NCI-H1417 treated with DMSO at 0.1 percent for 48 hours (cell line): ENCODE measurements at regions not wholly inside any gene's neighbourhood (a gene's known extent, or its start where the extent isn't known, plus 50 kb on each side); places are given as distances from the start of the nearest gene placed in this dataset.
"Not testable (repeated sequence)": the region's sequence is repeated elsewhere in the genome, so short reads cannot be mapped to it uniquely, and the experiment has no call there.

Experiments
- DNase-seq: peaks from one replicate; lab custom pipeline; 2025; lab: John Stamatoyannopoulos, UW

DNA sequence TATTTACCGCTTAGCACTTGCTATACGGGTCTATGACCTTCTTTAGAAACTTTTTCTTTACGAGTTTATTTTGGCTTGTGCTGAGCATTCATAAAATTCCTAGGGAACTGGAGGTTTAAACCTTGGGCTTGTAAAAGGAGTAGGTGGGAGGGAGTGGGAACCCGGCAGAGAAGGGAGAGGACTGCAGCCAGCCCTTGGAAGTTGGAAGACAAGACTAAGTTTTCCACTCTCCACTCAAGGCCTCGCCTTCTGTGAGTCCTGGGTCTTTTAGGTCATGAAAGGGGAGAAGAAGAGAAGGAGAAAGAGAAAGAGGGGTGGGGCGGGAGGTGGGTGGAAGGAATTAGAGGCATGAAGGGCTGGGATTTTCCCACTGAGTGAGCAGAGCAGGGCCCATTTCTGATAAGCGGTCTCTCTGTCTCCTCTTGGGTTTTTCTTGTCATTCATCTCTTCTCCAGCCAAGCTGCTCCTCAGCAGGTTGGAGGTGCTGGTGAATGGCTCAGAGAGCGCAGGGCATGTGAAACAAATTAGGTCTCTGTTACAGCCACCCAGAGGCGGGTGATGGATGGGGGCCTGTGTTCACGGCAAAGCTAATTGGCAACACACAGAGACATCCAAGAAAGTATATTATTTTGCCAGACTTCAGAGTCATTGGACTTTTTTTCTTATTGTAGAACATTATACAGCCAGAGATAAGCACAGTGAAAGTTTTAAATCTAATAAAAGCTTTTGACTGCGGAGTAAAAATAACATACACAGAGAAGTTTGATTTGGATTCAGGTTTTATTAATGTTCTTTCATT is 247.3 kb downstream of the FOXD2 start:
- DNase-seq, result no peak

DNA sequence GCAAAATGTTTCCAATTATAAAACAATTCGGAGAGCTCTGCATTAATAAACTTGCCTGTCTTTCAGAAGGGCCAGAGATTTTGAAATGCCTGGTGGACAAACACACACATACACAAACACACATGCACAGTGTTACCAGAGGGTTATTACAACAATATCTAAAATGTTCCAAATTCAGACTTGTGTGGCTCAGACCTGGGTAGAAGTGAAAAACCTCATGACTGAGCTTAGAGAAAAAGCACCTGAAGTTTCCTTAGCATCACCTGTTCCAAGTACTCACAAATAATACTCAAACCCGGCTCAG is 247.9 kb downstream of the FOXD2 start:
- DNase-seq, result no peak

DNA sequence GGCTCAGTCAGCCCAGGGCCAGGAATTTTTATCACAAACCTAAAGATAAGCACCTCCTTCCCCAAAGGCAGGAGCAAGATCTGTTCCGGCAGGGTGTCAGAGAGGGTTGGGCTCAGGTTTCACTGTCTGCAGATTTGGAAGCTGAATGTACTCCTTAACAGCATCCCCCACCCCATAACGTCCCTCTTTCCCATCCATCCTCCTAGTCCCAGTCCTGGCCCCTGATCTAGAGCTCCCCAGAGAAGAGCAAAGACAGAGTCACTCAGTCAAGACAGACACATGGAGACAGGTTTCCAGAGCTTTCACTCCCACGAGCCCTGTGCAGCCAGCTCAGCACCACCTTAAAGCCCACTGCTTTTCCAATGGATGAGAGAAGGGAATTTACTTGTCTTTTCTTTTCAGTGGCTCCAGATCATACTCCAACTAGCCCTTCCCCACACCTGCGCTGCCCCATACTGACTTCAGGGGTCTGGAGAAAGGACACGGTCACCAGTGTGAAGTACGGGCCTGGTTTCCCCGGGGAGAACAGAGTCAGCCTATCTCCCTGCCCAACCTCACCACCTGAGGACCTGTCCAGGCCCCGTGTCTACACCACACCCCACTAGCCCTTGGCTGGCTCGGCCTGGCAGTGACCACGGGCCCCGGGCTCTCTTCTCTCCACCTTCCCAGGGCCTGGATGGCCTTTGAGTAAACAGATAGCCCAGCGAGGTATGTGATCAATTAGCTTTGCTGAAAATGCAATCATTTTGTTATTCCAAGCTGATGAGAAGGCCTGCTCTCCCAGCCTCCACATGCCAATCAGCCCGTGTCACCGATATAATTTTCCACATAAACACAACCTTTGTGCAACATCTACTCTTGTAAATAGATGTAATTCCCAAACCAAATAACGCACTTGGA is 249.1 kb downstream of the FOXD2 start:
- no peak for DNase-seq

DNA sequence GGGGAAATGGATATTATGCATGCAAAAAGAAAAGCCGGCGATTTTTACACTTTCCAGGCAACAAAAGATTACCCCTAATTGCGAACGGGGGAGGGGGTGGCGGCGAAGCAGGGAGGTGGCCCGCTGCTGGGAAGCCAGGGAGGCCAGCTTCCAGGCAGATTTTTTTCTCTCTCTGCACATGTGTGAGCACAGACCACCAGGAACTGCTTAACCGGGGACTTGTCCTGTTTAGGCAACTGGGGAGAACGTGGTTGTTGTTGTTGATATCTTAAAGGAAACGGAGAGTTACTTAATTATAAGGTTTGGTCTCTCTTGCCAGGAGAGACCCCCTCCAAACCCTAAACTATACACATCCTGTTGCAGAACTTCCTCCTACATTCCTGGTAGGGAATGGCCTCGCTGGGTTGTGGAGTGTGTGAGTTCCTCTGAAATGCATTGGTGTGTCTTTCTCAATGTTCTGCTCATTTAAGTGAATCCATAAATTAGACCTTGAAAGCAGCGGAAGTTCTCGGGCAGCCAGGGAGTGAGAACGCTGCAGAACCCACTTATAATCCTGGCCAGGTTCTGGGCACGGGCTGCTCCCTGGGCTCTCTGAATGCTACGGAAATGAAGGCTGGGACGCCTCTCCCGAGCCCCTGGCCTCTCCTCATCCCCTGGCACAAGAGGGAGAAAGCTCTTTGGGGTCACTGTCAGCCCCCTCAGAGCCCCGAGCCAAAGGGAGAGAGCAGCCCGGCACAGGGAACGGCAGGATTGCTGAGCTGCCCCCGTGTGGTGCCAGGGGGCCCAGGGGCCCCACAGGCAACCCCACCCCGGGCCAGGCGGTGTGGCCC is 250.0 kb downstream of the FOXD2 start:
- DNase-seq, result no peak

DNA sequence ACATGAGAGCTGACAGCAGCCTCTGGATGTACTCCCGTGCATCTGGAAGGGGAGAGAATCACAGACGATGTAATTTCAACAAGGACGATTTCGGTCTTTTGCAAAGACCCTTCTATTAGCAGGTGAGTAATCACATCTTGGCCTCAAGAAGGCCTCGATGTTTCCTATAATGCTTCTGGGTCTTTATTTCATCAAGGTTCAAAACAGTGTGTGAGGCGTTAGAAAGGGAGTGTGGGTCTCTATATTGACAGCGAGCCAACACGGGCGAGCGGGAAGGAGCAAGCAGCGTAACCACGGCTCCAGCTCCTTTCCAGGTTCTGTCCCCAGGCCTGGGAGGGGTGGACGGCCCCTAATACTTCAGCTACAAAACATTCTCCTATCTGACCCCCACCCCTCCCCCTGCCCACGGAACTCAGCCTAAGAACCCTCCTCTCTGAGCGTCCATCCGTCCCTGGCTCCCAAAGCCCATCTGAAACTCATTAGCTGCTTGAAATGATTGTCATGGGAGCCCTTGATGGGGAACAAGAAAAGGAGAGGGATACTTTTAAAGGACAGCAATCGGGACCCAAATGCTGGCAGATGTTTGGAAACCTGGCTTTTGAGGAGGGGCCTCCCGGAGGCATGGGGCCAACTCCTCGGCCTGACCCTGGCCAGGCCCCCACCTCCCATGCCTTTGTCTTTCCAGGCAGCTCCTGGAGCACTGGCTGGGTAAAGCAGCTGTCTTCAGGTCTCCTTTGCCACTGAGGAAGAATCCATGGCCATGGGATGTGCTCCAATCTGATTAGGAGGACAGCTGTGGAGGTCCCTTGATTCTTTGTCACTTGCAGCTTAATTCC is 250.8 kb downstream of the FOXD2 start:
- no peak for DNase-seq

DNA sequence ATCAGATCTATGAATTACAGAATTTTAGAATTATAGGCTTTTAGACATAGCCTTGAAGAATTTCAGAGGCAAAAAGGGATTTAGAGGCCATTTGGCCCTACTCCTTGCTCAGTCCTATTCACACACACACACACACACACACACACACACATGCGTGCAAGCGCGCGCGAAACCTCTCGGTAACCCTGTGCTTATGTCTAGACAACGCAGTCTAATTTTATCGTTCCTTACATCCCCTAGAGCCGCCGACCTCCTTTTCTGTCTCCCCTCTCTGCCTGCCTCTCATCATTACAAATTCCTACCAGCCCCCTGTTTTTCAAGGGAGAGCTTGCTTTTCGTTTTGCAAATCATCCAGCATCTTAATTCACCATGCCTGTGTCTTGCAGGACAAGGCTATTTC is 252.1 kb downstream of the FOXD2 start:
- DNase-seq, result no peak

- DNase-seq, result no peak
Measured at GRCh38 chr1:47690341-47691250, 252.8 kb downstream of the FOXD2 start.

- DNase-seq, result not testable (repeated sequence)
Measured at GRCh38 chr1:47691293-47691692, 253.4 kb downstream of the FOXD2 start.

GRCh38 chr1:47692196-47692595 is 254.4 kb downstream of the FOXD2 start:
- no peak for DNase-seq

DNA sequence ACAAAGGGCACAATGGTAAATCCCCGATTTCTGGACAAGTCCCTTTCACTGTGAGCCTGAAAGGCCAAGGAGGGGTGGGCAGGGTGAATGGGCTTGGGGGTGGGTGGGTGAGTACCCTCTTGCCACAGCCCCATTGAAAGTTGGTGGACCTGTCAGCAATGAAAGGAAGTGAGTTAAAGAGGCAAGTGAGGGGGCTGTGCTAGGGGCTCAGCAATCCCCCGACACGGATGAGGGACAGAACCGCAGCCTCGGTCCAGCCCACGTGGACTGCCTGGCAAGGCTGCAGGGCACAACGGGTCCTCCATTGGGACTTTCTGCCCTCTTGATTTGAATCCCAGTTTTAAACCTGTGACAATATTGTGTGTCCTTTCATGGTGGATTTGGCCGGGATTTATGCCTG is 255.3 kb downstream of the FOXD2 start:
- DNase-seq, result no peak

GRCh38 chr1:47694011-47694890 is 256.4 kb downstream of the FOXD2 start:
- DNase-seq, result no peak

DNA sequence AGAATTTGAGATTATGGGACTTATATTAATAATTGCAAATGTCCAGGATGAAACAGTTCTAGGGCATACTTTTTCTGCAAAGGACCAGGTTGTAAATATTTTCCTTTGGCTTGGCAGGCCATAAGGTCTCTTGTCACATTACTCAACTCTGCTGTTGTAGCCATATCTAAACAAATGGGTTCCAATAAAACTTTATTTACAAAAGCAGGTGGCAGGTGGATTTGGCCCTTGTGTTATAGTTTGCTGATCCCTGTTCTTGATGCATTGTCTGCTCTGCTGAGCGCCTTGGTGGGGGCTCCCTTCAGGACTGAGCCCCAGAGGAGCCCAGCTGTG is 258.5 kb downstream of the FOXD2 start:
- DNase-seq, result no peak

DNA sequence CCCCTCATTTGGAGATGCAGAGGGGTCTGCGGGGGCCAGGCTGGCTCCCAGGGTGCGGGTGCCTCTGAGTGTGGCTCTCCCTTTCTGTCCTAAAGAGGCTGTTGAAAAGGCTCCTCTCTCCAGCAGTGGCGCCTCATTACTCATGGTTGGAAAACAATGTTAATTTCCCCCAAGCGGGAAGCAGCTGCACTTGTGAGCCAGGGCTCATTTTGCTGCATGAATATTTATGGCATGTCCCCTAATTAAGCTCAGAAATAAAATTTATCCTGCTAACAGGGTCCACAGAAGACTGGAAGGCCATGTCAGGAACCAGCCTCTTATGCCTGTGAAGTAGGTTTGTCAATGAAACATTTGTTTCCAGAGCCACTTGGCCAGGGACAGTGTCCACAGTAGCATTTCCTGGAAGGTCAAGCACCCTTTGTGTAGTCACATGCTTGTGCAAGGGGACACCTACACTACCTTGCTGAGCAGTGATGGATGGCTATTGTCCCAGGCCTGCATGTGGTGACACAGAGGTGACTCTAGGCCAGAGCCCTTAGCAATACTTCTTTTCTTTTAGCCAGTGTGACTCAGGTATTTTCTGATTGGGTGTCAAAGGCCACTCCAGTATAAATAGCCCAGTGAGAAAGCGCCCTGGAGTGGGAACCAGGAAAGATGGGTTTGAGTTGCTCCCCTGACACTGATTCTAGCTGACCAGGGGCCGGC is 259.0 kb downstream of the FOXD2 start:
- DNase-seq, result no peak

GRCh38 chr1:47697616-47698335 is 259.9 kb downstream of the FOXD2 start:
- DNase-seq, result no peak

DNA sequence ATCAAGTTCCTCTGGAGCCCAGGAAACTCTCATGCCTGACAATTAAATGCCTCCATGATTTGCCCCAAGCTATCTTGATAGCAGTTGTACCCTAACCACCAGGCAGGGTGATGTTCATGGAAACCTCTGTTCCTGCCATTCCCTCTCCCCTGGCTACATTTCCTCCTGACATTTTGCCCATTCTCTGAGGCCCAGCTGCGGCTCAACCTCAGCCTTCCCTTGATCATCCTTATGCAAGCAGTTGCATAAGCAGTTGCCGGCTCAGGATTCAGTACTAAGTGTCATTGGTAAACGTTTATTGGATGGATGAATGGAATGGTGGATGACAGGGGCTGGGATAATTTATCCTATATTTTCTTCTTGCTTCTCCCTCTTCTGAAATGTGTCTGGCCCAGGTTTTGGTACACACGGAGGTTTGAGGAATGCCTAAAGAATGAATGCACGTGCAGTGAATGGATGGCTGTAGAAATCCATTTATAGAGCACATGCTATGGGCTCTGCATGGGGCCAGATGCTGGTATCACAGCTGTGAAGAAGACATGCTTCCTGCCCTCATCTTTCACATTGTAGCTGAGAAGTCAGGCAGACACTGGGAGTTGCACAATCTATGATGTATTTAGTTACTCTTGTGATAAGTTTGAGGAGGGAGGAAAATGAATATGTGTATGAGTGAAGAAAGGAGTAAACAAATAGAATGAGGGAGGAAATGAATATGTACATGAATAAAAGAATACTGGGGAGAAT is 261.8 kb downstream of the FOXD2 start:
- DNase-seq, result no peak

GRCh38 chr1:47701283-47701682 is 263.4 kb downstream of the FOXD2 start:
- no peak for DNase-seq

GRCh38 chr1:47701741-47702515 is 264.1 kb downstream of the FOXD2 start:
- no peak for DNase-seq
